HT-29 (cell line): ENCODE measurements at regions not wholly inside any gene's neighbourhood (a gene's known extent, or its start where the extent isn't known, plus 50 kb on each side); places are given as distances from the start of the nearest gene placed in this dataset.
"Not testable (repeated sequence)": the region's sequence is repeated elsewhere in the genome, so short reads cannot be mapped to it uniquely, and the experiment has no call there.

Experiments used
- DNase-seq: peaks from one replicate; pipeline ENCODE4 v3.0.0-alpha.2; 2015; ENCODE audit warnings: low spot score

DNA sequence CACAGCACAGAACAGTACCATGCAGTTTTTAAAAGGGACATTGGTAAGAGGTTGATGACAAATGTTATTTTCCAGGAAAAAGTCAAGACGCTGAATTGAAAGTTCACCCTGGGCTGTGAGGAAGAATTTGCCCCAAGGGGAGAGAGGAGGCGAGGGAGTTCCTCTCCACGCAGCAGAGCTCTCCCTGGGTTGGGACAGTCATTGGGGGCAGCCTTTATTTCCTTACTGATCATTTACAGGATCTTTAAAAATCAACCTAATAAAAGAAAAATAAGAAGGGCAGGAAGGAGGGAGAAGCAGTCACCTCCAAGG, 49.9 kb upstream of the WNT7B start:
- DNase-seq, result no peak

- DNase-seq, result peak; percentile 34
Measured at GRCh38 chr22:46027211-46028105, 50.5 kb upstream of the WNT7B start.

DNA sequence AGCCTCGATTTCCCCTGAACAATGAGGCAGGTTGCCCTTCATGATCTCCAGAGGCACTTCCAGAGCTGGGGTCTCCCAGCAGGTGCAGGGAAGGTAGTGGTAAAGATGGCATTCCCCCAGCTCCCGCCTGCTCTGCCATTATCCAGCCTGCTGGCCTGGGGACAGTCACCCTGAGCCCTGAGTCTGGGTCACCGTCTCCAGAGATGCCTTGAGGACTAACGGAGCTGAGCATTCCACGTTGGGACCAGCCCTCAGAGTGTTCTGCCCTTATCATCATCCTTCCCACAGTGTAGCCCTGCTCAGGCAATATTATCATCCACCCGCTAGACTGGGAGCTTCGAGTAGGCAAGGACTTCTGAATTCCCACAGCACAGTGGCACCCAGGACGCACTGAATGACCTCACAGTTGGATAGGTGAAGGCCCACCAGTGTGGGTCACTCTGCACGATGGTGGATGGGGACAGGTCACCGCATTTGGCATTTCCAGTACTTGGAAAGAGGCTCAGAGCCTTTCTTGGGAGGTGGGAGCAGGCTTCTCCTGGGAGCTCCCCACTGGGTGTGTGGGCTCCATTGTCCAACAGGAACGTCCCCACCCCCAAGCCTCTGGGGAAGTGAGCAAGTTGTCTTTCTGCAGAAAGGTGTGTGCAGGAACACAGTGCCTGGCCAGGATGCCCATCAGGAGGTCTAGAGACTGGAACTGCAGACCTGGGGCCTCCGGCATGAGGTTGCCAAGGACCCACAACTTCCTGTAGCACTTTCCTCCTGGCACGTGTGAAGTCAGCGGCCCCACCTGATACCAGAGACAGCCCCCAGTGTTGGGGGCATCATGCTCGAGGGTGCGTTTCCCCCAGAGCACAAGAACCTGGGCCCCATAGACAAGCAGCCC, 51.4 kb upstream of the WNT7B start:
- no peak for DNase-seq

DNA sequence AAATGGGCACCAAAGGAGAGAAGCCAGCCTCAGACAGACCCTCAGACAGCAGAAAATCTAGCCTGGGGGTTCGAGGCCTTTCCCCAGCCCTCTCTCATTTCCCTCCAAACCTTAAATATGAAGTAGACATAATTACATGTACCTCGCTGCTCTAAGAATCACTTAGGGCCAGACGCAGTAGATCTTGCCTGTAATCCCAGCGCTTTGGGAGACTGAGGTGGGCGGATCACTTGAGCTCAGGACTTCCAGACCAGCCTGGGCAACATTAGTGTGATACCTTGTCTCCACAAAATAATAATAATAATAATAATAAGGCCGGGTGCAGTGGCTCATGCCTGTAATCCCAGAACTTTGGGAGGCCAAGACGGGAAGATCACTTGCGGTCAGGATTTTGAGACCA, 52.1 kb upstream of the WNT7B start:
- DNase-seq, result no peak

GRCh38 chr22:46029574-46030200, 52.7 kb upstream of the WNT7B start:
- no peak for DNase-seq

DNA sequence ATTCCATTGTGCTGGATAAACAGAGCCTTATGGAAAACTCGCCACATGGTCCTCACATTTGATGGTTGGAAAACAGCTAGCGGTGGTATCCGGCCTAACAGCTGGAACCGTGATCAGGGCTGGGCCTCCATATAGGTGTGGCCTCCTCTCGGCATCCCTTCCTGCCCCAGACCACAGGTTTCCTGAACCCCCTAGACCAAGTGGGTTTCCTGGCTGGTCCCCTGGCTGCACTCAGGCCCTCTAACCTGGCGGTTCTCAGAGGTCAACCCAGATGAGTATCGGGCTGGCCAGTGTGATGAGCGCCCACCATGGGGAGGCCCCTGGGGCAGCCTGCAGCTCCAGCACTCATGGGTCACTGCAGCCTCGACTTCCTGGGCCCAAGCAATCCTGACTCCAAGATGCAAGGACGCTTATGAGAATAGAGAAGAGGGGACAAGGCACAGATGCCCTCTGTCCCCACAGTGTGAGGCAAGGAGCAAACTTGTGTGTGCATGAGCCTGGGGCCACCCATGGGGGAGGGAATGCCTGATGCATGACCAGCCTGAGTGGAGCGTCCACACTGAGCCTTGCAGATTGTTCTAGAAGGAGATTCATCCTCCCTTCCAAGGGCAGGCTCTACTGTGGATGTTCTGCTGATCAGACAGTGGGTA, 53.4 kb upstream of the WNT7B start:
- no peak for DNase-seq

DNA sequence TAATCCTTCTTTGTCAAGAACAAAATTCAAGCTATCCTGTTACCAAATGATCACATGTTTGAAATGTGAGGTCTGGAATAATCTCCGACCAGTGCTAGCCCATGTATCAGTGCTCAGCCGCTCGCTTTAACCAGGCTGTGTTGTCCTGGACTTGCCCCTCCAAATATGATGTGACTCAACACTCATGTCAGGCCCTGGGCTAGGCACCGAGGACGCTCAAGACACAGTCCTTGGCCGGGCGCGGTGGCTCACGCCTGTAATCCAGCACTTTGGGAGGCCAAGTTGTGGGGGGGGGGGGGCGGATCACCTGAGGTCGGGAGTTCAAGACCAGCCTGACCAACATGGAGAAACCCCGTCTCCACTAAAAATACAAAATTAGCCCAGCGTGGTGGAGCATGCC, 54.1 kb upstream of the WNT7B start:
- DNase-seq, result no peak

GRCh38 chr22:46031557-46031956, 54.6 kb upstream of the WNT7B start:
- DNase-seq, result no peak

- DNase-seq, result no peak
Measured at GRCh38 chr22:46031965-46032851, 55.2 kb upstream of the WNT7B start.

GRCh38 chr22:46033256-46034200, 56.6 kb upstream of the WNT7B start:
- no peak for DNase-seq

DNA sequence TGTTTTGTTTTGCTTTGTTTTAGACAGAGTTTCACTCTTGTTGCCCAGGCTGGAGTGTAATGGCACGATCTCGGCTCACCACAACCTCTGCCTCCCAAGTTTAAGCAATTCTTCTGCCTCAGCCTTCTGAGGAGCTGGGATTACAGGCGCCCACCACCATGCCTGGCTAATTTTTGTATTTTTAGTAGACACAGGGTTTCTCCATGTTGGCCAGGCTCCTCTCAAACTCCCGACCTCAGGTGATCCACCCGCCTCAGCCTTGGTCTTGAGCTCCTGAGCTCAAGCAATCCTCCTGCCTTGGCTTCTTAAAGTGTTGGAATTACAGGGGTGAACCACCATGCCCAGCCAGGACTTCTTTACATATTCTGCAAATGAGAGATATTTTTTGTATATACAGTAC, 57.5 kb upstream of the WNT7B start:
- not testable (repeated sequence) for DNase-seq

DNA sequence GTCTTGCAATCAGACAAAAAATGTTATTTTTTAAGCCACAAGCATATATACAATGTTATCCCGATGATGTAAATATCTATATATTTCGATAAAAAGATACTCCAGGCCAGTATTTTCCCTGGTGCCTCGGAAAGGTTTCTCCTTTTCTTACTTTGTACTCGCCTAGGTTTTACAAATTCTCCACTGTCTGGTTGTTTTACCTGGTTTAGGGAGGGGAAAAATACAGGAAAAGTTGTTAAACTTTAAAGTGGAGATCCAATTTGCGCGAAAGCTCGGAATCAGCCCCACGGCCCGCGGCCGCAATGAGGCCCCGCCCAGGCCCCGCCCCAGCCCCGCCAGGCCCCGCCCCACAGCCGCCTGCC, 58.4 kb upstream of the WNT7B start:
- DNase-seq, result no peak

GRCh38 chr22:46035742-46036557, 59.0 kb upstream of the WNT7B start:
- DNase-seq, result peak; percentile 97

DNA sequence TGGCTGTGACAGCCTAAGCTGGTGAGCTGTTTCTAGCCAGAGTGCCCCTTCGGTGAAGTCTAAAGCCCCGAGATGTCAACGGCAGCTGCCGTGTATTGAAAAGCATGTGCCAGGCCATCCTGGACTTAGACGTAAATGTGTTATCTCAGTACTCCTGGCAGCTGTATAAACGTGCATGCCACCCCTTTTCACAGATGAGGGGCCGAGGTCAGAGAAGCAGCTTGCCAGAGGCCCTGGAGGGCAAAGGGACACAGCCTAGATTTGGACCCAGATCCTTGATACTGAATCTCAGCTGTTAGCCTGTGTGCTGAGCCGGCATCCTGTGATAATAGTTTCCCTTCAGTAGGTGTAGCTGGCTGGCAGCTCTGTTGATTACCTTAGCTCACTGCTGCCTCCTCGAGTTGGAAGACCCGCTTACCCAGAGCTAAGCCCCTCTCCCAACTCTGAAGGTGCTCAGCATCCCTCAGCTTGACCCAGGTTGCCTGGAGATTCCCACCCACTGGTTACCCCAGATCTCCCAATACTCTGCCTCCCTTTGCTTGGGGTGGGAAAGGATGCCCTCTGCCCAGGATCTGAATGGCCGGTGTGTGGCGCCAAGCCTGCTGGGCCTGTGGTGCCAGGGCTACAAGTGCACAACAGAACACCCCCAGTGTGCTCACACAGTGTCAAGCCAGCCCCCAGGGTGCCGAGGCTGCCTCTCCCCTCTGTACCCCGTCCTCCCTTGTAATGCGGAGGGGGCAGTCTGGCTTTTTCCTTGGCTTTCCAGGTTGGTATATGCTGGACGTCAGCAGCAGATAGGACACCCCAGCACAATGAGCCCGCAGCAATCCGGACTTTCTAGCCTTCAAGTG, 59.8 kb upstream of the WNT7B start:
- peak; percentile 65 for DNase-seq

GRCh38 chr22:46038174-46038487, 61.2 kb upstream of the WNT7B start:
- DNase-seq, result no peak

GRCh38 chr22:46038516-46039430, 61.8 kb upstream of the WNT7B start:
- DNase-seq, result no peak

DNA sequence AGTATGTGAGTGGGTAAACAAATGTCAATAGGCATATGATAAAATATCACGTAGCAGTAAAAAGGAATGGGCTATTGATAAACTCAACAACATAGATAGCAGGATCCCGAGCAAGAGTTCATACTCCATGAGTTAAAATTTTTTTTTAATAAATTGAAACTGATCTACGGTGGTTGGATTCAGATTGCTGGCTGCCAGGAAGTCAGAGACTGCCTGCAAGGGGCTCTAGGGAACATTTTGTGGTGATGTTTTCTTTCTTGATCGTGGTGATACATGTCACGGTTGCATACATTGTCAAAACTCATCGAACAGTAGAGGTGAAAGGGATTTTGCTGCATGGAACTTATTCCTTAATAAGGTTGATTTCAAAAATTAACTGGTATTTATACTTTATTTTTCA, 62.6 kb upstream of the WNT7B start:
- no peak for DNase-seq
